GM19035 (cell line): ENCODE measurements at regions not wholly inside any gene's neighbourhood (a gene's known extent, or its start where the extent isn't known, plus 50 kb on each side); places are given as distances from the start of the nearest gene placed in this dataset.
"Not testable (repeated sequence)": the region's sequence is repeated elsewhere in the genome, so short reads cannot be mapped to it uniquely, and the experiment has no call there.

Source experiments
- ATAC-seq: cut with Tn5 transposase; IDR thresholded peaks from one replicate; pipeline ENCODE4 v1.9.1; 2021; ENCODE audit not compliant: unreplicated experiment

DNA sequence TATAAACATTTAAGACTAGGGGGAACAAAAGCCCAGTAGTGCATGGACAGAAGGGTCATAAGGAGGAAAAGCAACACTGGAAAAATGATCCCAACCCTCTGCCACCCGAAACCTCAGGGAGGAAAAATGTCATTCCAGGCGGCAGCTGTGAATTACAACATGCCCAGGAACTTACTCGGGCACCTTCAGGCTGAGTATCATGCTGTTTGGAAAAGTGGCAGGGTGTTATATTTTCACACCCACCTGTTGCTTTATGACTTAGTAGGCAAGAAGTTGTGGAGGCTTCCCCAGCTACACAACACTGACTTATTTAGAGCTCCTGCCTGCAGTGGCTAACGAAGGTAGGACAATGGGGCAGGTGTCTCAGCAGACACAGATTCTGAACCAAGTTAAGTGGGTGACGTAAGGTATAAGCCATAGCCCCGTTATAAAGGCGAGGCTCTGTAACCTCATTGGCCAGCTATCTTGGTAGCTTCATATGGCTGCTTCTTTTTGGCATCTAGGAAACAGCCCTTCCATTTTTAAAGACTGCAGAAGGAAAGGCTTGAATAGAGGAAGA lies 96.1 kb upstream of the IFNG-AS1 start:
- ATAC-seq, result no peak

DNA sequence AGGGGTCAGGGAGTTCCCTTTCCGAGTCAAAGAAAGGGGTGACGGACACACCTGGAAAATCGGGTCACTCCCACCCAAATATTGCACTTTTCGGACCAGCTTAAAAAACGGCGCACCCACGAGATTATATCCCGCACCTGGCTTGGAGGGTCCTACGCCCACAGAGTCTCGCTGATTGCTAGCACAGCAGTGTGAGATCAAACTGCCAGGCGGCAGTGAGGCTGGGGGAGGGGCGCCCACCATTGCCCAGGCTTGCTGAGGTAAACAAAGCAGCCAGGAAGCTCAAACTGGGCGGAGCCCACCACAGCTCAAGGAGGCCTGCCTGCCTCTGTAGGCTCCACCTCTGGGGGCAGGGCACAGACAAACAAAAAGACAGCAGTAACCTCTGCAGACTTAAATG lies 88.8 kb upstream of the IFNG-AS1 start:
- not testable (repeated sequence) for ATAC-seq

DNA sequence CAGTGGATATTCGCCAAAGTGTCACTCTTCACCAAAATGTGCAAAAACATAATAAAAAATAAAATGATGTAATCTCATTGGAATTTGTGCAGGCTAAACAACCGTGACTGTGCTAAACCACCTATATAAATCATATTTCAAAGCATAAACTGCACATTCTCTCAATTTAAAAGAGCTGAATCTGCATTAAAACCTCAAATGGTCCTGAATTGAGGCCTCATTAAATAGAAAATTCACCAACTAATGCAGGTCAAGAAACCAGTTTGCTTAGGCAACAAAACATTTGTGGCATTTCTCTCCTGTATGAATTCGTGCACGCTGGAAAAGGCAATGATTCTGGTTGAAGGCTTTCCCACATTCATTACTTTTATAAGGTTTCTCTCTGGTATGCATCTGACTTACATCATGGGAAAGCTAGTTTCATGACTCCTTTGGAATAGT lies 80.1 kb upstream of the IFNG-AS1 start:
- ATAC-seq, result no peak

DNA sequence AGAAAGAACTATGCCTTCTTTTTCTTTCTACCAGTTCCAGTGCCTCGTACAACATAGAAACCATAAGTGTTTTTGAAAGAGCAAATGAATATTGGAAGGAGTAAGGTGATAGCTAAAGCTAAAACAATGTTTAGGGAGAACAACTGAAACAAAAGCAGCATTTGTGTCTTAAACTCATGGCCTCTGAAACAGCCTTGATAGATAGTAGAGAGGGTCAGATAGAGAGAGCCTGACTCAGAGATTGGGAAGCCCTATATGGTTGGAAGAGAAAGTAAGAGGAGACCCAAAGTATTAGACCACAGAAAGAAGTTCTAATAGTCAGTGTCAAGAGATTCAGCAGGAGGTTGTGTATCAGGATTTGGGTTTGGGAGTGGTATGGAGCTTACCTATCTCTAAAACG lies 79.6 kb upstream of the IFNG-AS1 start:
- no peak for ATAC-seq

DNA sequence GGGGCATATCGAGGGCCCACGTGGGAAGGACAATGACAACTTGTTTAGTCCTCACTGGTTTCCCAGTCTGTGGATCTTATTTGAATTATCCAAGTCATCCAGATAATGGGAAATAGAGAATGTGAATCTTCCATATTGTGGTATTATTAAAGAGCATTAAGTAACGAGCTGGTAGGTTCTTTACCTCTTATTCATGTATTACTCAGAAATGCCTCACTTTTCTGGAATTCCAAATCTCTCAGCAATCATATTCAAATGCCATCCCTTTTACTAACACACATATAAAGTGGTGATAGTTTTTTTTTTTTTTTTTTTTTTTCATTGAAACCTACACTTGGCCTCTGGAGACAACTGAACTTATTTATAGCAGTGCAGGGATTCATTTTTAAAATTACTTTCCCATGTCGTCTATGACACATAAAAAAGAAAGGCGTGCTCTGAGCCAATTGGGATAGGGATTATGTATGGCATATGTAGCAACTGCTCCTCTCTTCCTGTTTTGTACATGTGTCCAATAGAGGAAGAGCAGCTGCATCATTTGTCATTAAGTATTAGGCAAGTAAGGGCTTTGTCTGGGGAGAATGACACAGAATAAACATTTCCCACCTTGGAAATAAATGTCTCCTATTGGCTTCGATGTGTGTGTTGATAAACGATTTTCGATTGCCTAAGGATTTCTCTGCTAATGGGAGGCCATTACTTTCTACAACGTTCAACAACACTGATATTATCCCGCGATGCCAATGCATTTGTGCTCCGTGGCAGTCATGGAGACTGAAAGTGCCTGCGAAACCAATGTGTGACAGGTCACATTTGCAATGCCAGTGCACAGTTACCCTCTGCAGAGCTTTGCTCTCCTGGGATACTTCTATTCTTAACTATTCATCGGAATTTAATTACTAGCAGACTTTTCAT lies 78.6 kb upstream of the IFNG-AS1 start:
- ATAC-seq, result no peak

DNA sequence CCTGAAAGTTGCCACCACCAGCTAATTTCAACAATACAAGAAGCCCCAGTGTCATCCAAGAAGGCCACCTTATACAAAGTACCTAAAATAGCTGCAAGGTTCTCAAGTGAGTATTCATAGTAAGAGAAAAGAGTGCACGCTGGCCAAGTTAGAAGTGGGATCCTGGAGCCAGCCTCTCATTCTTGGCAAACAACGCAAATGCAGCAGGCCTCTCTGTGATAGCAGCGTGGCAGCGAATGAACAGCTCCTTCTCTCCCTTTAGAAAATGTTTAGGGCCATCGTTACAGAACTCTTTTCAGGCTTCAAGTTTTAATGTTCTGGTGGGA lies 78.0 kb upstream of the IFNG-AS1 start:
- ATAC-seq, result no peak

DNA sequence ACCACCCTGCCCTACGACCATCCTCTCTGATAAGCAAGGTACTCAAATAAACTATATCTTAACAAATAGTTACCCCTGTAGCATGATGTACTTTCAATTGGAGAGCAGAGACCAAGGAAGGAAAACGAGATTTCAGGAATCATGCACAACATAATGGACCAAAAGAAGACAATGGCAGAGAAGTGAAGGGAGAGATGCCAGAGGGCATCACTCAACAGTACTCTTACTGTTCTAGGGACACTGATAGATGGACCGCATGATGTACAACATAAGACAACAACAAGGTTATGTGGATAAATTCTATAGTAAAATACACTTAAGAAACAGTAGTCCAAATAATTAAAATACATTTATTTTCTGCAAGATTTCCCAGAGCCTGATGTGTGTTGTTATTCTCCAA lies 77.5 kb upstream of the IFNG-AS1 start:
- ATAC-seq, result no peak

DNA sequence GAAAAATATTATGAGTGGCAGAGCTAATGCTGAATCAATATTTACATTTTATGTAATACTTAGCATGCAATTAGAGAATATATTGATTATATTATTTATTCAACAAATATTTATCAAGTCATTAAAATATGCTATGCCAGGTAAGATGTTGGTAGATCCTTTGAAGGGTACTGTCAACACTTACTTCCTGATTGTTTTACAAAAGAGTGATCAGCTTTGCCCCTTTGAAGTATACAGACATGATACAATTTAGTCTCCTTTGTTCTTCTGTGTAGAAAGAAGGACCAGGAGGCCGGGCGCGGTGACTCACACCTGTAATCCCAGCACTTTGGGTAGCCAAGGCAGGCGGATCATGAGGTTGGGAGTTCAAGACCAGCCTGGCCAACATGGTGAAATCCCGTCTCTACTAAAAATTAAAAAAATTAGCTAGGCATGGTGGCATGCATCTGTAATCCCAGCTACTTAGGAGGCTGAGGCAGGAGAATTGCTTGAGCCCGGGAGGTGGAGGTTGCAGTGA lies 73.9 kb upstream of the IFNG-AS1 start:
- no peak for ATAC-seq

DNA sequence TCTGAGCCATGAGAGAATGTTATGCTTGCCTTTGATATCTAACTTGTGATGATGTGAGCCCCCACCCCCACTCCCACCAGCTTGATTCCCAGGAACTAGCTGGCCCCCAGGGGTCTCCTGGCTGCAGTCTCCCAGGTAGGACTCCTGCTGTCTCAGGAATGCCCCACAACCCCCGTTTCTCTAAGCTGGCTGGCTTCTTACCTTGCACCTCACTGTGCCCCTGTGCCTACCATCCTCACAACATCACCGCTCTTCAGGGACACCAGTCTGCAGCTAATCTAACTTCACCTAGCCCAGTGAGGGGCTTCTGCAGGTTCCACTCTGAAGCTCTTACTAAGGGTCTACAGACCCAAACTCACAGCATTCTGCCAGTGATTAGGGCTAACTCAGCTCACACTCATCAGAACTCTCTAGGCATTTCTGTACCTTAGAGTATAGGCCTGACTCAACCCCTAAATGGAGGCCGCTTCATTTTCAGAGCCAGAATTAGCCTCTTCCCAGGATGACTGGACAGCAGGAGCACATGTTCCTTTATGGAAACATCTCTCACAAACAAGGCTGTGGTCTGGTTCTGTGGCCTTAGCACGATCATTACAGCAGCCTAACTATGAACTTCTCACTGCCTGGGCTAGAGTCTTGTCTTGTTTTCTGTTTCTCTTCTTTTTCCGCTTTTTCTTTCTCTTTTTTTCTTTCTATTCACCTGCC lies 72.8 kb upstream of the IFNG-AS1 start:
- ATAC-seq, result no peak

DNA sequence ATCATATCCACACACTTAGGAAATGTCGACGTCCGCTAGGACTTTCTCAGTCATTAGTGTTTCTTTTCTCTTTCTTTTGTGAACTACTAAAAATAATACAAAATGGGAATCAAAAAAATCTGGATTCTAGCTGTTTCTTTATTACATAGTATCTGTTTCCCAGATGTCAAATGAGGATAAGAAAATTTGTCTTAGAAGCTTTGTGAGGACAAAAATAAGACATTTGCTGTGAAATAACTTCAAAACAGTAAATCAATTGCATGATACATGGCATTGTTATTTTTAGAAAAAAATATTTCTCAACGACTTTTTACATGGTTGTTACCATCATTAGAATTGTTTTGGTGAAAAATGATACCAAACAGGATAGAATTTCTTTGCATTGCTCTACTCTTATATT lies 71.4 kb upstream of the IFNG-AS1 start:
- ATAC-seq, result no peak

DNA sequence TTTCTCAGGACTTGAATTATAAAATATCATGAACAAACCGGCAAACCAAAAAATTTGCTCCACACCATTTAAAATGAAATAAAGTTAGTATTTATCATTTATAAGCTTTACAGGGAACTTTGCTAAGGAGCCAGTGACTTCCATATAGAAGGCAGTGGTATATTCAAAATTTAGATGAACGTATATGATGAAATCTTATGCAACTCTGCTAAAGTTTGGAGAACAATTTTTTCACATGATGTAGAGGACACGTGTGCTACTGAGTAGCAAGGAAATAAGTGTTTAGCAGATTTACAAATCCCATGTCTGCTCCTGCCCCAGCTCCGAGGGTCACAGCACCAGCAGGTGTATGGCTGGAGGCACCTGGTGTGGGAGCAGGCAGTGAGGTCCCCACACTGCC lies 70.8 kb upstream of the IFNG-AS1 start:
- ATAC-seq, result no peak

DNA sequence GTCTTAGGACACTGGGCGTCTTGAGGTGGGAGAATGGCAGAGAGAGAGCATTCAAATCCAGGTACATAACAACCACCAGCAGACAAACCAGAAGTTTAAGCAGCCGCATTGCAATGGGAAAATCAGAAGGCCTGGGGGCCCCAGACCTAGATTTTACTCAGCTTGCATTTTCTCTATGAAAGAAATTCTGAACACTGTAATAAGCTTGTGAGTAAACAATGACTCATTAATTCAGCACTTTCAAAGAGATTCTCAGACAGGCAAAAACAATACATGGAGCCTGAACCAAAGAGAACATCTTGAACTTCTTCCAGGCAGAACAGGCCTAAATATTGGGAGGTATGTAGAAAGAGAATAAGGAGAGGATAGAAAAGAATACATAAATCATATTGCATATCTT lies 69.8 kb upstream of the IFNG-AS1 start:
- no peak for ATAC-seq

DNA sequence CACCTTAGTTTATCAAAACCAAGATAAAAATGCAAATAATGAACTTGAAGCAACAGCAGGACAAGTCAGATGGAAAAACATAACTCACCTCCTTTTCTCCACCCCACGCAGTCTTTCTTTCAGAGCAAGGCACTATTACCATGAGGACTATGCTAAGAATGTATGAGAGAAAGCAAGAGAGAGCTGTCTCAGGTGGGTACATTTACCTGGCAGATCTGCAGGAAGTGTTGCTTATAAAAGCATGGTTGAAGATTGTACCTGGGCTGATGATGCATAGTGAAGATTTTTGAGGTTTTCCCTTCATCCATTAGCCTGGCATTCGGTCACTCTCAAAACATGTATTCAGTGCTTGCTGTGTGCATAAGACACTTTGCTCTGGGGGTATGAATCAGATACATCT lies 68.8 kb upstream of the IFNG-AS1 start:
- no peak for ATAC-seq

DNA sequence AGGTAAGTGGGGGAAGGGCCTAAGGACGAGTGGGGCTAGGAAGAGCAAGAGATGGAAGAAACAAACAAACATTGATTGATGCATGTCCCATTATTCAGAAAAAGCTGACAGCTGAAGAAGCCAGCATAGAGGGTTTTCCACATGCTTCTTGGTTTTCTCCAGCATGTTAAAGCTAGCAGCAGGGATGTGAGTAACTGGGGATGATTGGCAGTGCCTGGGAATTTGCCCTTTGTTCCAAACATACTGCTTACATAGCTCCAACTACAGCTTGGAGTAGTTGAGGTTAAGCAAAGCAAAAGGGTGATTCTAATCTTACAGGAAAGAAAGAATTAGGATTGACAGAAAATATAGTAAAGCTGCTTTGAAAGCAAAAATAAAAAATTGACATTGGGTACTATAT lies 68.0 kb upstream of the IFNG-AS1 start:
- no peak for ATAC-seq

DNA sequence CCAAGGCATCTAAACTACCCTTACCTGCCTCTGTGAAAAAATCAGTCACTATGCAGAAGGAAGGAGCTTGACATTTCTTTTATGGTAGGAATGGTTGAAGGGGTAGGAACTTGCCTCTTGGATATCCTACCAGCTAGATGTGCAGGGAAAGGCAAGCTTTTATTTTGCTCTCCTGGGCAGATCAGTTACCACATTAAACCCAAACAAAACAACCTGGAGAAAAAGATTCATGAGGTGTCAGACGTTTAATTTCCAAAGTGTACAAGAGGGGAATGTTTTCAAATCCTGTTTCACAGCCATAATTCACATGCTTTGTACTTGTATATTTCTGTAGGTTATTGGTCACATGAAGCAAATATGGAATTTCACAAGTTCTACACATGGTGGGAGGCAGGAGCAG lies 67.0 kb upstream of the IFNG-AS1 start:
- no peak for ATAC-seq

DNA sequence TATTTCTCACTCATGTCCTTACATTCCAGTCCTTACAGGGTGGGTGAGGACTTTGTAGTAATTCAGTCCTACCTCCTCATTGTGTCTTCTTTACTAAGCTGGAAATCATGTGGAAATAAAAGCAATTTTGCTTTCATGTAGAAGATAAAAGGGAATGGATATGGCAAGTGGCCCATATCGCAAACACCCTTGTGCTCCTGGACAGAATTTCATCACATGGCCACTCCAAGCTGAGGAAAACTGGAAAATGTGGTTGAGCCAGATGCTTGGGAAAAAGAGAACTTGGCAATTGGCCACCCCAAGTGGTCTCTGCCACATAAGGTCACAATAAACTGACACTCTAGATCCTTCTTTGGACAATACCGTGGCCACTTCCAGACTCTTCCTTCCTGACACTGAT lies 64.2 kb upstream of the IFNG-AS1 start:
- no peak for ATAC-seq

DNA sequence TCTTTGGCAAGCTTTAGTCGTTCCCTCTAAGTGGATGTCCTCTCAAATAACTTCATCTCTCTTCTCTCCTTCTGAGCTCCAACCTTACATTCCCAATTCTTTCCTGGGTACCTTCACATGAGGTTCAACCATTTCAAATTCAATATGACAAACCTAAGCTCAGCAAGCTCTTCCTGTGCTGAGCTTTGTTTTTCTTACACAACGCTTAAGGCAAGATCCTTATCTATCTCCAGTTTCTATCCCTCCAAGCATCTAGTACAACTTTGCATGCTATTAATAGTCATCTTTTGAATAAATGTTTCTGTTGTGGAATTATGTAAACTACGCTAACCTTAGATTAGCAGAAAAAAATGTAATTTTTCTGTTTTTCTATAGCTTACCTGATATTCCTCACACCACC lies 63.7 kb upstream of the IFNG-AS1 start:
- no peak for ATAC-seq

DNA sequence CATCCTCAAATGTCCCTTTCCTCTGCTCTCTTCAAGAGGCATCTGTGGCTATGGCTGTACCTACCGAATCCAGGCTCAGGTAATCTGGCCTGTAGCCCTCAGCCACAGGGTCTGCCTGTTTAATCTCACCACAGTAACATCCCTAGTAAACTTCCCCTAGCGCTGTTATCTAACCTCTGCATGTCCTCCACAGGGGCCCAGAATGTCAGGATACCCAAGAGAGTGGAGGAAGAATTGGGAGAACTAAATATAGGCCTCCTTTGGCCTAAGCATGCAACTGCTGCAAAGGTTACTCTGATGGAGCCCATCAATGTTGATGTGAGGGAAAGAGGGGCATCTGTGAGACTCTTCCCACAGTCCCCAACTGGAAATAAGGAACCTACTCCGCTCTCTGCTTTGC lies 63.2 kb upstream of the IFNG-AS1 start:
- no peak for ATAC-seq

DNA sequence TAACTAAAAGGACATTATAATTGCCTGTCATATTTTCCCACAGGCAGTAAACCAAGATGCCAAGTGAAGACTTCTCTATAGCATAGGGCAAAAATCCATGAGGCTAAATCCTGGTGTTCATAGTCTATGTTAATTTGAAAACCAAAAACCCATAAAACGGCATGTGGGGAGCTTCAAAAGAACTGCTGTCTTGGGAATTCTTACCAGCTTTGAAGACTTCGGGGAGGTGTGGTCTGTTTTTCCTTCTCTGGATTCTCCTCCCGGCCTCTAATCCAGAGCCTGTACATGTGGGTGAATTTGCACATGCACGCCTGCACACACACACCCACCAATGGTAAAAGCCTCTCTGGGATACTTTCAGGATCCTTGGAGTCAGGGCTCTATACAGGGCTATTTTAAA lies 61.9 kb upstream of the IFNG-AS1 start:
- ATAC-seq, result no peak

DNA sequence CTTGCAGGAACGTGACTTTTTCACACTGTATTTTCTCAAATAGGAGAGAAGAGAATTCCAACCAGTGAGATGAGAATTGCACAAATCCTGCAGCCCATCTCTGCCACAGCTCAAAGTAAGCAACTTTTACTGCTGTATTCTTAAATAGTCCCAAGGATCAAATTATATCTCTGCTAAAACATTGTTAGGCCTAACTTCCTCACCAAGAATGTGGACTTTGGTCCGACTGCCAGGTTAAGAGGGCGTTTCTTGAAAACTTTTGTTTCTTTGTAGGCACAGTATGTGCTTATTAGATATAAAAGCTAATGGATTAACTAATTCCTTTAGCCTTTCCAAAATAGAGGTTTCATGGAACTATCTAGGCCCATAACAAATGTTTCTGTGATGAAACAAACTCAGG lies 61.4 kb upstream of the IFNG-AS1 start:
- ATAC-seq, result no peak

DNA sequence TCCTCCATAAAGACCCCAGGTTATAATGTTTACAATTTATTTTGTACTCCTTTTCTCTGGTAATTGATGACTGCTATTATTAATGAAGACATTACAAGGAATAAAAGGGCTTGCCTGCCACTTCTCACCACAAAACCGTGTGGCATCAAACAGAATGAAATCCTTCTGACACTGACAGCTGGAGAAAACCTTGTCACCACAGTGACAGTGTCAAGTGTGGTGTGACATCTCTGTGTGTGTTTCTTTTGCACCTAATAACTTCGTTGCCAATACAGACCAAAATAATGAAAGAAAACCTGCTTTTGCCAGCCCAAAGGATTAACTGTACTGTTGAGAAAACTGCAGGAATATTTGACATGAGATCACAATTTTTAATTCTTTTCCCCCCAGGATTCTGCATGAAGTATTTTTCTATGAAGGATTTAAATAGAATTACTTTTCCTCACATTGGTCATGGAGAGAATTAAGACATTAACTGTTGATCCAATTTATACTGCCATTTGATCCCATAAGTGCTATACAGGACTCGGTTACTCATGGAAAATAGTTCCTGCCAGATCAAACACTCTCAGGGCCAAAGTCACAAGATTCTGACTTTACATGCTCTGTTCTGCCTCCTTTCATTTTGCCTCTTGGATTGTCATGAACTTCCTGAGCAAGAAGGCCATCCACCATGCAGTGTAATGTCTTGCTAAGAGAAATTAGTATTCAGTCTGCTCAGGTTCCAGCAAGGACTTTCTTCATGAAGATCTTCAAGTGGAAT lies 60.4 kb upstream of the IFNG-AS1 start:
- no peak for ATAC-seq
